GM19395 (cell line): ENCODE measurements at regions not wholly inside any gene's neighbourhood (a gene's known extent, or its start where the extent isn't known, plus 50 kb on each side); places are given as distances from the start of the nearest gene placed in this dataset.
"Not testable (repeated sequence)": the region's sequence is repeated elsewhere in the genome, so short reads cannot be mapped to it uniquely, and the experiment has no call there.

Source experiments
- ATAC-seq: cut with Tn5 transposase; IDR thresholded peaks from one replicate; pipeline ENCODE4 v1.9.1; 2021; ENCODE audit warnings: mild to moderate bottlenecking, moderate library complexity; ENCODE audit not compliant: unreplicated experiment

DNA sequence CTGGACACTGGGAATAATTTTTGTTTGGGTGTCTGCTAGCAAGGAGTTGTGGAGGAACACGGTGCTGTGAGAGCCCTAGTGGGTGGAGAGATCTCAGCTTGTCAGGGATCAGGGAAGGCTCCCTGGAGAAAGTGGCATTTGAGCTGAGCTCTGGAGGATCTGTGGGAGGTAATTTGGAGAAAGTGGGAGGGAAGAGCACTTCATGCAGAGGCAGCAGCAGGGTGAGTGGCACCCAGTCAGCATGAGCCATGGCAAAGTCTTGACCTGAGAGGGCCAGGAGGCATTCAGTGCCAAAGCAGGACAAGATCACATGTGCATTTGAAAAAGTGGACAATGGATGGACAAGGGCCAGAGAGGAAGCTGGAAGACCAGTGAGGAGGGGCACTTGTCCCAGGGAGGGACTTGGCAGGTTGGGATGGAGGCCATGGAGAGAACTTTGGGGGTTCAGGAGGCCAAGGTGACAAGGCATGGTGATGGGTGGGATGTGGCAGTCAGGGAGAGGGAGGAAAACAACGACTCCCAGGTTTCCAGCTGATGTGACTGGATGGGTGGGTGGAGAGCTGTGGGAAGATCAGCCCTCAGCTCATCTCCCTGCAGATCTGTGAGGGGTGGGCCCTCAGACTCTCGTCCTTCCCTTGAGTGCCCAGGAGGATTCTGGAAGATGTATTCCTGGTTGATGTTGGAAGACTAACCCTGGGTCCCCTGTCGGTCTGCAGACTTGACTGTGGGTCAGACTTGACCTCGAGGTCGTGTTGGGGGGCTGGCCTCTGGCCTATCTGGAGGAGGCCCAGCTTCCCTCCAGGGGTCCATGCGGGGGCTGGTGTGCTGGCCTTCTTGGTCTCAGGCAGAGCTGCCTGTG lies 68.9 kb upstream of the PITX1 start:
- ATAC-seq, result no peak

GRCh38 chr5:135100431-135100830 lies 66.4 kb upstream of the PITX1 start:
- ATAC-seq, result no peak

DNA sequence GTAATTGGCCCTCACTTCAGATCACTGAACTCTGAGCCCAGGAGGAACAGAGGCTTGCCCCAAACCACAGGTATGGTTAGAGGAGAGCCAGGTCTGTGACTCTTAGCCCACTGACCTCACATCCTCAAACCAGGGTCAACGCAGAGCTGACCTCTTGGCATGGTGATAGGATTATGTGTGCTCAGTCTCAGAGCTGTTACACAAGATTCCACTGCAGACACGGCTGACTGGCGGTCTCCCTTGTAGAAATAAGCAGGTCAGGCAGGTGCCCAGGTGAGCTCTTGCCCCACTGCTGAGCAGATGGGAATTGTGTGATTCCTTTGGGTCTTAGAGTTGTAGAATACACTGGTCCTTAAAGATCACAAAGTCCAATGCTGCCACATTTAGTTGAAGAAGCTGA lies 66.0 kb upstream of the PITX1 start:
- no peak for ATAC-seq

DNA sequence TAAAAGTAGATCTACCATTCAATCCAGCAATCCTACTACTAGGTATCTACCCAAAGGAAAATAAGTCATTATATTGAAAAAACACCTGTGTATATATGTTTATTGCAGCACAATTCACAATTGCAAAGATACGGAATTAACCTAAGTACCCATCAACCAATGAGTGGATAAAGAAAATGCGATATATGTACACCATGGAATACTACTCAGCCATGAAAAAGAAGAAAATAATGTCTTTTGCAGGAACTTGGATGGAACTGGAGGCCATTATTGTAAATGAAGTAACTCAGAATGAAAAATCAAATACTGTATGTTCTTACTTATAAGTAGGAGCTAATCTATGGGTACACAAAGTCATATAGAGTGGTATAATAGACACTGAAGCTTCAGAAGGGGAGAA lies 63.4 kb upstream of the PITX1 start:
- ATAC-seq, result no peak

DNA sequence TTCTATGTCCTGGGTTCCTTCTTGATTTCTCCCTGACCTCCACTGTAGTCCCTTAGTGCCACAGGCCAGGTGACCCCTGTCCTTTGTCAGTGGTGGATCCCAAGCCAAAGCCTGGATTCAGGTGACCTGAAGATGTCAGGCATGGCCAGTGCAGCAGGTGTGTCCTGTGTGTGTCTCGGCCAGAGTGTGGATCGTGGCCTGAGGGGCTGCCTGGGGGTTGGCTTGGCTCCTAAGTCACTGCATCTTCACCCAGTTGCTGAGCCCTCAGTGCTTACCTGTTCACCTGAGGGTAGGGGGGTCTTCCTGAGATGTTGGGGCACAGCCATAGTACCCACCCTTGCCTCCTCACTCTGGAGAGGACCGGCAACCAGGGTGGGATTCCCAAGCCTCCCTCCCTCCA lies 61.8 kb upstream of the PITX1 start:
- ATAC-seq, result no peak

DNA sequence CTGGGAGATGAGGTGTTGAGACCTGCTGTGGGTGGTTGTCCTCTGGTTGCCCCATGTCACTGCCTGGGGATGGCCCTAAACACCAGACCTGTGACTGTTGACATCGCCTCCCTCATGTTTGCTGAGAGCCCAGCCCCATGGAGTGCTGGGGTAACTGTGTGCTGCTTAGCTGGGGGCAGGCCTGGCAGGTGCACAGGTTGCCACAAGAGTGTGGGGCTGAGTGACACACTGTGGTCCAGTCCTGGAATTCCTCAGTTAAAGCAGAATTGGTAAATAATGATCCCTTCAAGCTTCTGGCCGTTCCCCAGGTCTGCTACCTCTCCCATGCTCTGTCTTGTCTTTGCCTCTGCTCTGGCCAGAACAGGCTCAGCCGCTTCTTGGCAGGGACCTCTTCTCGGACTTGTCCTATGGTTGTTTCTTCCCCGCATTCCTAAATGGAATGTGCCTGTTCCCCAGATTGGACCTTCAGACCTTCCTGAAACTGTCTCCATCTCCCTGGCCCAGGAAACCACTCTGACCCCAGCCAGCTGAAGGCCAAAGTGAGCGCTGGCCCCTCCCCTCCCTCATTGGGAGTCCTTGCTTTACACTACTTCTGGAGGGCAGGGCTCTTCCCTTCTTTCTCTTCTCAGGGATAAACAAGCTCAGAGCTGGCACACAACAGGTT lies 61.2 kb upstream of the PITX1 start:
- no peak for ATAC-seq

DNA sequence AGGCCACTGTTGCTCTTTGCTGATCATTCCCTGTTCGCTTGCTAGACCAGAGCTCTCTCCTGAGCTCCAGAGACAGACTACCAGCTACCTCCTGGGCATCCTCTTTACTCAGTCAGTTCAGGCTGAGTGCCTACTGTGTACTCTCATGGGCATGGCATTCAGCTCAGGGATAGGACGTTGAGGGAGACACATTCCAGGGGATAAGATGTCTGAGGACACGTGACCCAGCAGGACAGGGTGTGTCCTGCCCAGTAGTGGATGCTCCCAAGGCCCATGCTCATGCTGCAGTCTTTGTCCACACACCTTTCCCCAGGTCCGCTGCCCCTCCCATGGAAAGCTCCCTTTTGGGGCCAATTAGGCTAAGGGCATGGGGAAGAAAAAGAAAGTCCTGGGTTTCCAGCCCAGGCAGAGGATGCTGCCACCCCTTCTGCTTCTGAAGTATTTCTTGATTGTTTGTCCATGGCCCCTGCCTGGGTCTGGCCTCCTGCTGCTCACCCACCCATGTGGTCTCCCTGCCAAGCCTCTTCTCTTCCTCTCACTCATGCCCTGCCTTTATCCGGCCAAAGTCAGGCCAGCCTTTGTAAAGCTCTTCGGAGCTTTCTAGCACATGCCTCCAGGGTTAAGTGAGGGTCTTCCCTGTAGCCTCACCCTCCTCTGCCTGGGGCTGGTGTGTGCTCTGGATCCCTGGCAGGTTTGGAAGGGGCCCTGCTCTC lies 60.5 kb upstream of the PITX1 start:
- no peak for ATAC-seq

- not testable (repeated sequence) for ATAC-seq
These were observed 59.5 kb upstream of the PITX1 start for GRCh38 chr5:135093483-135093882.

GRCh38 chr5:135092476-135092875 lies 58.4 kb upstream of the PITX1 start:
- ATAC-seq, result no peak

DNA sequence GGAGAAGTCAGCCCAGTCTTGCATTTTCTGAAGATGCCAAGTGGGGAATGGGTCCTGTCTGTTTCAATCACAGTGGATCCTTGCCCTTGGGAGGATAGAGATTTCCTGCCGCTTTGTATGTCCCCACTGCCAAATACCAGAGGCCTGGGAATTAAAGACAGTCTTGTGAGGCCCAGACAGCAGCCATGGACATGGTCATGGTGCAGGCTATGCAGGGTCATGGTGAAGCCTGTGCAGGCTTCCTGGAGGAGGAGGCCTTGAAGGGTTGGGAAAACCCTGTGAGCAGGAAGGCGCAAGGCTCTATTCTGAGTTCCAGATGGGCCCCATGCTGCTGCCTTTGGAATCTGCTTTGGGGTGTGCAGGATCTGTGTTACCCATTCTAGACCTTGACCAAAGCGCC lies 57.3 kb upstream of the PITX1 start:
- no peak for ATAC-seq

- no peak for ATAC-seq
These were observed 55.9 kb upstream of the PITX1 start for GRCh38 chr5:135089912-135090311.

DNA sequence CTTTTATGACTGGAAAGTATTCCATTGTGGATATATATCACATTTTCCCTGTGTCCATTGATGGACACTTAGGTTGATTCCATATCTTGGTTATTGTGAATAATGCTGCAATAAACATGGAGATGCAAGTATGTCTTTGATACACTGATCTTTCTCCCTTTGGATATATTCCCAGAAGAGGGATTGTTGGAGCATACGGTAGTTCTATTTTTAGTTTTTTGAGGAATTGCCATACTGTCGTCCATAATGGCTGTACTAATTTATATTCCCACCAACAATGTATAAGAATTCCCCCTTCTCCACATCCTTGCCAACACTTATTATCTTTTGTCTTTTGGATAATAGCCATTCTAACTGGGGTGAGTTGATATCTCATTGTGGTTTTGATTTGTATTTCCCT lies 54.9 kb upstream of the PITX1 start:
- no peak for ATAC-seq

GRCh38 chr5:135087950-135088349 lies 53.9 kb upstream of the PITX1 start:
- no peak for ATAC-seq

DNA sequence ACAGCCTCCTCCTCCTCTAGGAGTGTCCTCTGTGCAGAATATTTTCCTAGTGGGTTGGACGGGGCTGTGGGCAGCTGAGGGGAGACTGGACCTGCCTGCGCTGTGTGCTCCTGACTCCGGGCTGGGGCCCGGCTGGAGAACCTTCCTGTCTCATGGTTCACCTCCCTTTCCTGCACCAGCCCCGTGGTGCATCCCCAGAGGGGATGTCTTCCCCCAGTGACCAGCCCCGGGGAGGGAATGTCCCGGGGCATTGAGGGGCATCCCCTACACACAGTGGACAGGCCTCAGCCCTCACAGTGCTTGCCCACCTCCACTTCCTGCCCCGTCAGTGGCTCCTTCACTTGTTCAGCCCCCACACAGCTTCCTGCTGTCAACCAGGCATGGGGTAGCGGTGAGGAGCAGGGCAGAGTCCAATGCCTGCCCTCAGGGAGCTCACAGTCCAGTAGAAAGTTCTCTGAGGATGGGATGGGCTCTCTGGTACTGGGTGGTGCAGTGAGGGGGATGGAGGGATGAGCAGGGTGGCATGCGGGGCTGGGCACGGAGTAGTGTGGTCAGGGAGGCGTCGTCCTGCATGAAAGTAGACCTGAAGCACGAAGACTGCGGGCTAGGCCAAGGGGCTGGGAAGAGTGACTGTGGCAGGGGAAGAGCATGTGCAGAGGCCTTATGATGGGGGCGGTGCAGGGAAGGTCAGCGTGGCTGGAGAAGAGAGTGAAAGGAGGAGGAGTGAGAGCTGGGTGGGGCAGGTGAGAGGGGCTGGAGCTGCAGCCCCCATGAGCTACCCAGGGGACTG lies 52.1 kb upstream of the PITX1 start:
- no peak for ATAC-seq

DNA sequence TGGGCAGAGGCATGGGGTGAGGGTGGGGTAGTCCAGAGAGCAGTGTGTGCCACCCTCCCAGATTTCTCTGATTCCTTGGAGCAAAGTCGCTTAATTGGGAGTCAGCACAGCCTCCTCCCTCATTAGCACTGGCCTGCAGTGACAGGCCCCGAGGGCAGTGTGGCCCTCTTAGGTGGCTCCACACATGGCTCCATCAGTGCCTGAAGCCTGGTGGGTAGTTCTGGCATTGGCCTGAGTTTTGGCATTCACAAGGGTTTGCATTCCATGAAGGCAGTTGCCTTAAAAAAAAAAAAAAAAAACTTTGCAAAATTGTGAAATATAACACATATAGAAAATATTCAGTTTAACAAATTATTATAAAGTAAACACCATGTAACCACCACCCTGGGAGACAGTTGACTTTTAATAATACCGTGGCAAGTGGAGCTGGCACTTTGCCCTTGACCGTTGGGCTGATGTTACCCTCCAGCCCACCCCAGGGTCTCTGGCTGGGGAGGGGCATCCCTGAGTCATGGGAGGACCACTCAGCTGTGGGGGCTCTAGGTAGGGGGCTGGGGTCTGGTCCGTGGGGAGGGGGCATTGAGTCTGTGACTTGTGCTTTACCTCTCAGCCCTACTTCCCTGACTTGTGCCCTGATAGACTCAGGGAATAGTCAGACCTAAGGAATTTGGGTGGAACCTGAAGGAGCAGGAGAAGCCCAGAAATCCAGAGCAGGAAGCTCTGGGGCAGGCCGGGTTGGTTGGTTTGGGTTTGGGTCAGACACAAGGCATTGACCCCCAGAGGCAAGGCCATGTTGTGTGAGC lies 51.3 kb upstream of the PITX1 start:
- ATAC-seq, result no peak
